GM21515 (cell line): ENCODE measurements at regions not wholly inside any gene's neighbourhood (a gene's known extent, or its start where the extent isn't known, plus 50 kb on each side); places are given as distances from the start of the nearest gene placed in this dataset.

Experiments used
- ATAC-seq: cut with Tn5 transposase; IDR thresholded peaks from one replicate; pipeline ENCODE4 v1.9.1; 2021; ENCODE audit not compliant: unreplicated experiment

- no peak for ATAC-seq
These were observed 357.0 kb downstream of the ZIC4 start for GRCh38 chr3:147049305-147049704.

- ATAC-seq = no peak
These were observed 359.4 kb downstream of the ZIC4 start for GRCh38 chr3:147046916-147047315.

- no peak for ATAC-seq
These were observed 367.9 kb downstream of the ZIC4 start for GRCh38 chr3:147038481-147038880.

GRCh38 chr3:147034359-147034758 is 372.0 kb downstream of the ZIC4 start:
- no peak for ATAC-seq

- ATAC-seq = no peak
These were observed 376.1 kb downstream of the ZIC4 start for GRCh38 chr3:147030274-147030673.

GRCh38 chr3:147015334-147015733 is 391.0 kb downstream of the ZIC4 start:
- no peak for ATAC-seq

GRCh38 chr3:147008886-147009285 is 397.5 kb downstream of the ZIC4 start:
- ATAC-seq = no peak

- ATAC-seq = no peak
These were observed 397.9 kb downstream of the ZIC4 start for GRCh38 chr3:147008458-147008857.

- no peak for ATAC-seq
These were observed 398.6 kb downstream of the ZIC4 start for GRCh38 chr3:147007736-147008245.

- ATAC-seq = no peak
These were observed 397.6 kb upstream of the PLSCR5 start for GRCh38 chr3:147002721-147003120.

- ATAC-seq = no peak
These were observed 395.1 kb upstream of the PLSCR5 start for GRCh38 chr3:147000274-147000673.

GRCh38 chr3:146991907-146992306 is 386.8 kb upstream of the PLSCR5 start:
- ATAC-seq = no peak

GRCh38 chr3:146975476-146975875 is 370.3 kb upstream of the PLSCR5 start:
- ATAC-seq = no peak

- ATAC-seq = no peak
These were observed 369.9 kb upstream of the PLSCR5 start for GRCh38 chr3:146975032-146975431.

- no peak for ATAC-seq
These were observed 368.9 kb upstream of the PLSCR5 start for GRCh38 chr3:146974001-146974400.

GRCh38 chr3:146972726-146973125 is 367.6 kb upstream of the PLSCR5 start:
- no peak for ATAC-seq

GRCh38 chr3:146970236-146970635 is 365.1 kb upstream of the PLSCR5 start:
- ATAC-seq = no peak

GRCh38 chr3:146969356-146969755 is 364.2 kb upstream of the PLSCR5 start:
- no peak for ATAC-seq

- no peak for ATAC-seq
These were observed 363.1 kb upstream of the PLSCR5 start for GRCh38 chr3:146968204-146968651.

GRCh38 chr3:146967783-146968182 is 362.6 kb upstream of the PLSCR5 start:
- ATAC-seq = no peak

- no peak for ATAC-seq
These were observed 361.0 kb upstream of the PLSCR5 start for GRCh38 chr3:146966124-146966523.

GRCh38 chr3:146953511-146953981 is 348.4 kb upstream of the PLSCR5 start:
- no peak for ATAC-seq

- no peak for ATAC-seq
These were observed 343.8 kb upstream of the PLSCR5 start for GRCh38 chr3:146948985-146949384.
